NCI-H1105 (cell line): ENCODE measurements at regions not wholly inside any gene's neighbourhood (a gene's known extent, or its start where the extent isn't known, plus 50 kb on each side); places are given as distances from the start of the nearest gene placed in this dataset.

Source experiments
- DNase-seq: peaks from one replicate; lab custom pipeline; 2025; lab: John Stamatoyannopoulos, UW

- DNase-seq = no peak
Observed at GRCh38 chr11:79578116-79578515, 137.3 kb upstream of the TENM4 start.

DNA sequence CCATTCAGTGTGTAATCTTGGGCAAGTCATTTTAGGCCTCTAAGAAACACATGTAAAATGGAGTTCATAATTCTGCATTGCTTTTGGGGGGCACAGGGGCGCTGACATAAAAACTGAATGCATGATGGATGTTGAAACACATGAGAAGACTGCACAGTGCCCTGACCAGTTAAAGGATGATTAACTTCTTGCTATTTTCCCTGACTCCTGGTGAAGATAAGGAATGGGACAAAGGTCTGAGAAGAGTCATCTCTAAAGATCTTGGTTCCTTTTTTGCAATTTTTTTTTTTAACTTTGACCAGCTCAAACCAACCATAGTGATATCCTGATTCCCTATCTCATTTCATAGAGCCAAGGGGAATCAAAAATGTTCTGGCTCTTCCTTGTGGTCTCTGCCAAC, 134.9 kb upstream of the TENM4 start:
- DNase-seq = no peak

DNA sequence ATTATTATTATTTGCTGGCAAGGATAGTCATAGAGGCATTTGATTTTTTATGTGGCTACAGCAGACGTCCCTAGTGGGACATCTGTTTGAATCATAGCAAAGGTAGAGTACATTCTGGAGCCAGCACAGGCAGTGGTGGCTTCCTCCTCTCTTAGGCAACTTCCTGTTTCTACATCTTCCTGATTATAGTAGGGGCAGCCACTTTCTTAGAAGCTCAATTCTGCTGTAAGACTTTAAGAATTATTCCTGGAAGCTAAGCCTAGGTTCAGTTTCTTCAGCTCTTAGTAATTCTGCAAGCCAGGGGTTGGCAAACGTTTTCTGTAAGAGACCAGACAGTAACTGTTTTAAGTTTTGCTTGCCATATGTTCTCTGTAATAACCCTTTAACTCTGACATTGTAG, 129.3 kb upstream of the TENM4 start:
- no peak for DNase-seq

GRCh38 chr11:79564288-79564925, 123.6 kb upstream of the TENM4 start:
- no peak for DNase-seq

DNA sequence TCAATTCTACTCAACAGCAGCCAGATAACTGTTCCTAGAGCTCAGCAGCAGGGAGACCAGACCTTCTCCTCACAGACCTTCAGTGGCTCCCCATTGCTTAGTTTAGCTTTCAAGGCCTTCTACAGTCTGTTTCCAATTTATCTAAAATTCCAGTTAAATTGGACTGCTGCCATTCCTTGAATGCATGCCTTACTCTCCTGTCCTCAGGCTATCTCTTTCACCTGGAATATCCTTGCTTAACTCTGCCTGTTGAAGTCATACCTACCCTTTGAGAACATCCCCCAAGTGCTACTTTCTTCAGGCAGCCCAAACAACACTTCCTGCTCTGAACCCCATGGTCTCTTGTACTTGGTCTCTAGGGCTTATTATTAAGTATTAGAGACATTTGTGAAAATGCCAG, 120.7 kb upstream of the TENM4 start:
- DNase-seq = no peak

- no peak for DNase-seq
Observed at GRCh38 chr11:79550809-79551208, 110.0 kb upstream of the TENM4 start.

DNA sequence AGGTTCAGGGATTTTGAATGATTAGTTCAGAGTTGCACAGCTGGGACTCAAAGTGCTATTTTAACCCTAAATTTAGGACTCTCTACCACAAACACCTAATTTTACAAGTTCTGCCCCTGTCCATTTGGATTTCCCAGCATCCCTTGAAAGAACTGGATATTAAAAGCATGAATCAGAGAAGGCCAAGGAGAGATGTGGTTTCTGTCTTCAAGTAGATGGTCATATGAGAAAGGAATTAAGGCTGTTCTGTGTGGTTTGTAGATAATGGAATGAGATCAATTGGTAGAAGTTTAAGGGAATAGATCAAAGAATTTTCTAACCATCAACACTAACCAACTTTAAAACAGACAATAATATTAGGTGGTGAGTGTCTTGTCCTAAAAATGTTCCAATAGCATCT, 106.4 kb upstream of the TENM4 start:
- DNase-seq = no peak

DNA sequence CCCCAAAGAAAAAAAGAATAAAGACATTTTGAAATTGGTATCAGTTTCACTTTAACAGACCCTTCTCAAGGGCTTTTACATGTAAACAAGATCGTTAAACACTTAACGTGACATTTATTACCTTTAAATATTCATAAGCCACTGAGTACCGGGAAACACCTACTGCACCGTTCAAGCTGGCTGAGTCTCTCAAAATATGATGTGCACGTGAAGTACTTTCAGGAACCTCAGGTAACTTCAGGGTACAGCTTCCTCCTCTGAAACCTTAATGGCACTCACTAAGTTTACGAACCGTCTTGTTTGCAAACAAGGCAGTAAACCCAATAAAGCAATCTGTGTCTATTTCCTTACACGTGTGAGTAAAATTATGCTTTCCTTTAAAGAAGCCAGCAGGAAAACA, 105.5 kb upstream of the TENM4 start:
- DNase-seq = no peak

- DNase-seq = no peak
Observed at GRCh38 chr11:79544361-79544760, 103.5 kb upstream of the TENM4 start.

- DNase-seq = no peak
Observed at GRCh38 chr11:79543101-79543500, 102.3 kb upstream of the TENM4 start.

DNA sequence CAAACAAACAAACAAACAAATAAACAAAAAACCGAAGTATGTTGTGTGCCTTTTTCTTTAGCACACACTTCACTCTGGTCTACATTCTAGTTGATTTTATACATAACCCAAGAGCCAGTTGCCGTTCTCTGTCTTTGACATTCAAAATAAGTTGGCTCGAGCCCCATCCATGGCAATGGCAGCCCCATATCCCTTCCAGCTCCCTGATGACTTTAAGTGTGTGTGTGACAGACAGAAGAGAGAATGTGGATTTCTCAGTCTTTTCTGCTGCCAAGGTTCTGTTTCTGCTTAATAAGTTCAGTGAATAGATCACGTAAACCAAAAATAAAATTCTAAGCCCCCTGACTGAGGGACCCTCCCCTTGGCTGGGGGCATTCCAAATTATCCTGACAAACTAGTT, 100.6 kb upstream of the TENM4 start:
- DNase-seq = no peak

- DNase-seq = no peak
Observed at GRCh38 chr11:79538775-79539174, 97.9 kb upstream of the TENM4 start.

- no peak for DNase-seq
Observed at GRCh38 chr11:79536155-79536917, 95.5 kb upstream of the TENM4 start.

GRCh38 chr11:79535606-79536005, 94.8 kb upstream of the TENM4 start:
- DNase-seq = no peak

DNA sequence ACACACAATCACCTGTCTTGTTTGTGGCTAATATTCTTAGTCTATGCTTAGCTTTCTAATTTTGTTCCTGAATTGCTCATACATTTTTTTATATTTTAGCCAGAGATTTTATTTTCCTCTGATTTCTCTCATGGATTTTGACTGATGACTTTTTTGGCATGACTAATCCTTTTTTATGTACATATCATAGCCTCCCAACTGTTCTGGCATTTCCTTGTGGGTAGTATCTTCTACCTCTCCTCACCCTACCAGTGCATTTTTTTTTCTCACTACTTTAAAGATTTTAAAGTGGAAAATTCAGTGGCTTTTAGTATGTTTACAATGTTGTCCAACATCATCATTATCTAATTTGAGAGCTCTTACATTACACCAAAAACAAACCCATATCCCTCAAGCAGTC, 84.4 kb upstream of the TENM4 start:
- no peak for DNase-seq

GRCh38 chr11:79522626-79523025, 81.8 kb upstream of the TENM4 start:
- no peak for DNase-seq

GRCh38 chr11:79520086-79520485, 79.3 kb upstream of the TENM4 start:
- no peak for DNase-seq

DNA sequence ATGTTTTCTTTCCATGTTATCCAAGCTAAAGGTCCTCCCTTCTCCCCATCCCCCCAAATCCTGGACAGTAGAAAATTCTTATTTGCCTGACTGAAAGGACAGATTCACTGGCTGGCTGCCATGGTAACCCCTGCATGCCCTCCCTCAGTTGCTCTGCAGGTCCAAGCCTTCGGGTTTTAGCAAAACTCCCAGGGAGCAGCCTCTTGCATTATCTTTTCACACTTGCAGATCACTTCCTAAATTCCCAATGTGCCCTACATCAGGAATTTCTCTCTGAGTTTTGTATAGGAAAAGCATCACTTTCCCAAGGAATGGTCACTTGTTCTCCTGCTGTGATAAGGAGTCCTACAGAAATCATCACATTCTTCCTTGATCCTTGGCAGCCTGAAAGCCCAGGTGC, 75.0 kb upstream of the TENM4 start:
- DNase-seq = no peak

- no peak for DNase-seq
Observed at GRCh38 chr11:79514695-79515094, 73.9 kb upstream of the TENM4 start.

DNA sequence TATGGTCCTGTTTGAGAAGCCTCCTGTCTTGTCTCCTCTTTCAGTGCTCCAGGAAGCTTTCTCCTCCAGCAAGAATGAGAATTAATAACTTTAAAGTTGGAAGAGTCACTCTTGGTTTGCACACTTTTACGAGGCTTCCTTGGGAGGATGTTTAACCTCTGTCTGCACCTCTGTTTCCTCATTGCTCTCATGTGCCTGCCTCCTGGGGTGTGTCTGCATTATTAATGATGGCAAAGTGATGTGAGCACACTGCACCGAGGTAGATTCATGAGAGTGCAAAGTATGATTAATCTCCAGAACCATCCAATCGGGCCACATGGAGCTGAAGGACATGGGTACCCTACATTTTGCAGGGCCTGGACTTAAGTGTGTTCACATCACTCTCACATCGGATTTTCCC, 73.5 kb upstream of the TENM4 start:
- DNase-seq = no peak

DNA sequence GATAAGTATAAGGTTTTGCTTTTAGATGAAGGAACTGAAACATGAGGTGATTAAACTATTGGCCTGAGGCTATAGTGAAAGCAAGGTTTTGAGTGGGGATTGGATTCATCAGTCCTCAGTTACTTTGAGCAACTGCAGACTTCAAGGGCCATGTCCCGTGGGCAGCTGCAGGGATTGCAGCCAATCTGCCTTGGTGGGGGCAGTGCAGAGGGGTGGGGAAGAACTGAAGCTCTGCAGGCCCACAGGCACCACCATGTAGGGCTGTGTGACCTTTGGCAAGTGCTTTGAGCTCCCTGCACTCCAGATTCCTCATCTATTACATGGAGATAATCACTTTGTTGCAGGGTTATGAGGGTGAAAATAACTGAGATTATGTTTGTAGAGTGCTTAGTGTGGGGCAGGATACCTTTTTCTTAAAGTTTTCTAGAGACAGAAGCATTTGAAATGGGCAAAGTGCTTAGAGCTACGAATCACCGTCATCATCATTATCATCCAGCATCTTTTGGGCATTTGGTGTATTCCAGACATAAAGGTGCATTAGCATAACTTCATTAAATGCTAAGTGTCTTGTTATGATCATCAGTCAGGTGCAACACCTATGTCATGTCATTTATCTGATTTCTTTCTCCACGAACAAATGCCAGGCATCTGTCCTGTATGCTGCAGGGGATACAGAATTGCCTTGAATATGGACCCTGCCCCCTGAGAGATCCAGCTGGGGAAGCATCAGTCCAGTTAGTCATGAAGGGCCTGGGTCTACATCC, 72.1 kb upstream of the TENM4 start:
- no peak for DNase-seq

DNA sequence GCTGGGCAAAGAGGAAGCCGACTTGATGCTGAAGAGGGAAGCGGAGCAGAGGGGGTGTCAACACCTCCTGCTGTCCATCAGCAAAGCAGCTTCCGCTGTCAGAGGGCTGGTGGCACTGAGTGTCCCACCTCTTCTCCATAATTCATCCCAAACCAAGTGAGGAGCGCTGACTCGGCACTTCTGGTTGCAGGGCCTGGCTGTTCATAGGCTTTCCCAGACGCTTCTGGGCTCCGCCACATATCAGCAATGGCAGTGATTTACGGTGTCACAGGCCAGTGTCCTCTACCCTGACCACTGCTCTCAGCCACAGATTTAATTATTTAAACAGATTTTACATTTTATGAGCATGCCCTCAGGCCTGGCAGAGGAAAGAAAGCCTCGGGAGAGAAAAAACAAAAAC, 70.1 kb upstream of the TENM4 start:
- DNase-seq = no peak

- no peak for DNase-seq
Observed at GRCh38 chr11:79508461-79508860, 67.6 kb upstream of the TENM4 start.
